HG03469 (cell line): ENCODE measurements at regions not wholly inside any gene's neighbourhood (a gene's known extent, or its start where the extent isn't known, plus 50 kb on each side); places are given as distances from the start of the nearest gene placed in this dataset.

ENCODE experiments used
- ATAC-seq: cut with Tn5 transposase; IDR thresholded peaks from one replicate; pipeline ENCODE4 v1.9.1; 2021; ENCODE audit warnings: mild to moderate bottlenecking, moderate library complexity, moderate number of reproducible peaks; ENCODE audit not compliant: unreplicated experiment

GRCh38 chr6:85396159-85396808 is 53.6 kb upstream of the NT5E start:
- no peak for ATAC-seq

- ATAC-seq: no peak
These were observed 54.1 kb upstream of the NT5E start for GRCh38 chr6:85395746-85396145.

- ATAC-seq: no peak
These were observed 54.9 kb upstream of the NT5E start for GRCh38 chr6:85394853-85395538.

- ATAC-seq: no peak
These were observed 55.7 kb upstream of the NT5E start for GRCh38 chr6:85394199-85394598.

- ATAC-seq: no peak
These were observed 57.5 kb upstream of the NT5E start for GRCh38 chr6:85392379-85392778.

GRCh38 chr6:85390775-85391174 is 59.1 kb upstream of the NT5E start:
- no peak for ATAC-seq

- no peak for ATAC-seq
These were observed 59.7 kb upstream of the NT5E start for GRCh38 chr6:85390105-85390728.

- no peak for ATAC-seq
These were observed 60.6 kb upstream of the NT5E start for GRCh38 chr6:85389151-85389797.

GRCh38 chr6:85388531-85388930 is 61.4 kb upstream of the NT5E start:
- no peak for ATAC-seq

GRCh38 chr6:85385636-85386315 is 64.1 kb upstream of the NT5E start:
- no peak for ATAC-seq

GRCh38 chr6:85383042-85383441 is 66.8 kb upstream of the NT5E start:
- ATAC-seq: no peak

- no peak for ATAC-seq
These were observed 67.3 kb upstream of the NT5E start for GRCh38 chr6:85382541-85382940.

- no peak for ATAC-seq
These were observed 77.0 kb upstream of the NT5E start for GRCh38 chr6:85372915-85373270.

- ATAC-seq: no peak
These were observed 77.5 kb upstream of the NT5E start for GRCh38 chr6:85372188-85372914.

GRCh38 chr6:85368631-85369030 is 81.3 kb upstream of the NT5E start:
- ATAC-seq: no peak

GRCh38 chr6:85364344-85364743 is 85.5 kb upstream of the NT5E start:
- peak; percentile 79 for ATAC-seq

GRCh38 chr6:85363870-85364269 is 86.0 kb upstream of the NT5E start:
- no peak for ATAC-seq

- no peak for ATAC-seq
These were observed 87.1 kb upstream of the NT5E start for GRCh38 chr6:85362652-85363310.

- ATAC-seq: no peak
These were observed 88.3 kb upstream of the NT5E start for GRCh38 chr6:85361643-85362014.
